Smooth muscle cell of the brain vasculature (primary cell): ENCODE measurements at regions not wholly inside any gene's neighbourhood (a gene's known extent, or its start where the extent isn't known, plus 50 kb on each side); places are given as distances from the start of the nearest gene placed in this dataset.
A peak's percentile ranks its signal among the peaks of the same experiment; 100 is the strongest.

Source experiments
- DNase-seq: peaks from one replicate; pipeline ENCODE4 v3.0.0-alpha.2; 2012; ENCODE audit warnings: low read depth, low spot score

DNA sequence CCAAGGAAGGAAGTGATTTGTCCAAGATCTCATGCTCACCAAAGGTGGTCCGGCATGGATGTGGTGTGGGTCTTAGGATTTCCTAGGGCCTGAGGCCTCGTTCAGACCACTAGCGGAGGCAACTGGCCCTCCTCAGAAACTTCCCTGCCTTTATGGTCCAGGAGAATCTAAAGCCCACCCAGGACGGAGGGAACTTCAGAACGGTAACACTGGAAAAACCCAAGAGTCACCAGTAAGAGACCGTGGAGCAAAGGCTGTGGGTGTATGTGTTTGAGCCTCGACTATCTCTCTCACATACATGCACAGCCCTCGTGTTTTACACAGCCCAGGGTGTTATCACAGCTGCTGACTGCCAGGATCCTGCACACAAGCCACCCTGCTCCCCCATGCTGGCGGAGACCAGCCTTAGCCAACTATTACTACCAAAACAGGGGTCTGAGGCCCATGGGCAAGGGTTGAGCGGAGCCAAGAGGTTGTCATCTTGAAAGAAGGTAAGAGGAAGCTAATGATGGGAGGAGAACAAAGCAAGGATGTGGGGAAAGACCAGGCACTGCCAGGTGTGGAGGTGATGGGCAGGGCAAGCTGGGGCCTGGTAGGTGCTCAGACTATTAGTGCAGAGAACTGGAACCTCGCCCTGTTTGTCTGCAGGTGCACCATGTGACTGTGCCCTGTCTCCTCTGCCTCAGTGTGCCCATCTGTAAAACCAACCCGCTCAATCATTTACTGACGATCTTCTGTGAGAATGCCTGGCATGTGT, 170.2 kb upstream of the ZMIZ1 start:
- no peak for DNase-seq

GRCh38 chr10:78899098-78899754, 169.5 kb upstream of the ZMIZ1 start:
- DNase-seq: no peak

- DNase-seq: peak; percentile 7
Measured at GRCh38 chr10:78899996-78900714, 168.6 kb upstream of the ZMIZ1 start.

GRCh38 chr10:78900715-78901430, 167.9 kb upstream of the ZMIZ1 start:
- DNase-seq: no peak

DNA sequence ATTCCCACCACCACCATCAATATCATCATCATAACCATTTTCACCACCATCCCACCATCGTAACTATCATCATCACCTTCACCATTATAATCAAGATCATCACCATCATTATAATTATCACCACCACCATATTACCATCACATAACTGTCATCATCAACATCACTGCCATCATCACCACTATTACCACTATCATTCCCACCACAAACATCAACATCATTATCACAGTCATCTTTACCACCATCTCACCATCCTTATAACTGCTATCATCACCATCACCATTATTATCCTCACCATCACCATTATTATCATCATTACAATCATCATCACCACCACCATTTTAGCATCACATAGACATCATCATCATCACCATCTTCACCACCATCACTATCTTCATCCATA, 167.1 kb upstream of the ZMIZ1 start:
- no peak for DNase-seq

DNA sequence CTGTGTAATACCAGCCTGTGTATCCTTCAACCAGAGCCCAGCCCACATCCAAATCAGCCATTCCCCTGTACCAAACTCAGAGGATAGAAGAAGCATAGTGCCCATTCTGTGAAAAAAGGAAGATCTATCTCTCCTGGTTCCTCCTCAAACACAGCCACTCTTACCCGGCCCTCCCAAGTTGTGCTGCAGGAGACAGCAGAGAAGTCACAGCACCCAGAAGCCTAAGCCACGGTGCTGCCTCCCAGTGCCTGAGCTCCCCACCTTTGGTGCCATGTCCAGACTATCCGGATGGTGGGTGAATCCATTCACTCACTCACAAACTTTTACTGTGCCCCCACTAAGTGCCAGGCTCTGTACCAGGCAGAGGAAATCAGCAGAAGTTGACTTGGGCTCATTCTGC, 166.0 kb upstream of the ZMIZ1 start:
- DNase-seq: no peak

- no peak for DNase-seq
Measured at GRCh38 chr10:78903341-78903940, 165.3 kb upstream of the ZMIZ1 start.

DNA sequence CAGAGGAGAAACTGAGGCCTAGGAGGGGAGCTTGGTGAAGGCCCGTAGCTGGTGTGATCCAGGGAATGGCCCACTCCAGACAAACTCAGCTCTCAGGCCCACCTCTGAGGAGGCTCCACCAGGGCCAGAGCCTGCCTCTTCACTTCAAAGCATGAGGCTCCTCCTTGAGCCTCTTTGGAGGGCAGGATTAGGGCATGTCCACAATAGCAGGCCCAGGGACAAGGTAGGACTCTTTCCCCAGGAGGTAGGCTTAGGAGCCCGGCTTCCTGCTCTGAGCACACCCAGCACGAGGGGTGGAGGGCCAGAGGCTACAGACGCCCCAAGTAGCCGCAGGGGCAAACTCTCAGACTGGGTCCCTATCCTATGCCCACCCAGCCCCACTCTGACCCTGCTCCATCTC, 164.6 kb upstream of the ZMIZ1 start:
- DNase-seq: no peak

DNA sequence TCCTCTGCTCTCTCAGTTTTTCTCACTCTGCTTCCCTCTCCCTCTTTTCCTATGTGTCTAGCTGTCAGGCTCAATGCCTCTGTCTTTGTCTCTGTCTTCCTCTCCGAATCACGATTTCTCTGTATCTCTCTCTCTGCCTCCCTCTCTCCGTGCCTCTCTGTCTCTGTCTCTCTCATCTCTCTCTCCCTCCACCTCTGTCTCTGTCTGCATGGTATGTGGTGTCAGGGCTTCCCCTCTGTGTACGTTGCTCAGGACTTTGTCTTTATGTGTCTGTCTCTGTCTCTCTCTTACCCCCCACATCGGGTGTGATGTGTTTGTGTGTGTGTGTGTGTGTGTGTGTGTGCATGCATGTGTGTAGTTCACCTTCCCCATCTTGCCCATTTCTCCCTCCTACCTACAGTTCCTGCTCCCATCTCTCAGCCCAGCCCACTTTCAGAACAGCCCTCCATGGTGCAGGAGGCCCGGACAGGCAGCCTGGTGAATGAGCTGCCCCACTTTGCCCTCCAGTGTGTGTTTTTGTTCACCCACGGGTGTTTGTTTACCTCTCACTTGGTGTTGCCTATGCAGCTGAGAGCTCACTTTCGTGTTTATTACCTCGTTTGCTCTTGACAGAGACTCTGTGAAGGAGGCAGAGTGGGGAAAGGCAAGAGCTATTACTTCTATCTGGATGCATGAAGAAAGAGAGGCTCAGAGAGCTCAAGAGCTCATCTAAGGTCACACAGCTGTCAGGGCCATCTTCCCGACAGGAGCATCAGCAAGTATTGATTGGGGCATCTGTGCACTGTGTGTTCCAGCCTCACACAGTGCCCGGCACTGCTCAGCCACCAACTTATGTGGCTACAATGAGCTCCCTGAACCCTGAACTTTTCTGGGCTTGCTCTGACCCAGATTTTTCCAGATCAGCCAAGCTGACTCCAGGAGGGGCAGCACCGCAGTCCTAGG, 163.5 kb upstream of the ZMIZ1 start:
- no peak for DNase-seq

GRCh38 chr10:78905957-78906308, 162.8 kb upstream of the ZMIZ1 start:
- DNase-seq: no peak

GRCh38 chr10:78906734-78907390, 161.9 kb upstream of the ZMIZ1 start:
- DNase-seq: no peak

DNA sequence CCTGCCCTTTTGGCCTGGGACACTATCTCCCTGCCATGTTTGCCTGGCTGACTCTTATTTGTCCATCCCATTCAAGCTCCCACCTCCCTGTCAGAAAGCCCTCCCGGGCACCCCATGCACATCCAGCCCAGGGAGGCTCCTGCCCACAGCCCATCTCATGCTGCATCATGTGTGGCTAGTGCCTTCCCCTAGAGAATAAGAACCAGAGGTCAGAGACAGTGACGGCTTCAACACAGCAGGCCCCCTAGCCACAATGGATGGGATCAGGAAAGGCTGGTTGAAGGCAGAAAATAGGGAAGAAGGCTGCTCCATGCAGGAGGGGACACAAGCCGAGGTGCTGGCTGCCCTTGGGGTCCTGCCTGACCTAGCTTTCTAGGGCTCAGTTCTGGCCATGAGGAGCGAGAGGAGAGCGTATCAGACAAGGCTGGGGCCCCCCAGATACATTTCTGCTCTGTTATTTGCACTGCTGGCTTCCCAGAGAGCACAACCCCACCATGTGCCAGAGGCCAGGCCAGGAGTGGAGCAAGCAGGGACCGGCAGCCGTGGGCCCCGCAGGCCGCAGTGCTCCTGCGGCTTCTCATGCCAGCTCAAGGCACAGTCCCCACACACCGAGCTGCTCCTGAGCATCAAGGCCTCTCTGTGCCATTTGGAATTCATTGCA, 161.1 kb upstream of the ZMIZ1 start:
- DNase-seq: no peak

- DNase-seq: no peak
Measured at GRCh38 chr10:78909221-78909620, 159.5 kb upstream of the ZMIZ1 start.

DNA sequence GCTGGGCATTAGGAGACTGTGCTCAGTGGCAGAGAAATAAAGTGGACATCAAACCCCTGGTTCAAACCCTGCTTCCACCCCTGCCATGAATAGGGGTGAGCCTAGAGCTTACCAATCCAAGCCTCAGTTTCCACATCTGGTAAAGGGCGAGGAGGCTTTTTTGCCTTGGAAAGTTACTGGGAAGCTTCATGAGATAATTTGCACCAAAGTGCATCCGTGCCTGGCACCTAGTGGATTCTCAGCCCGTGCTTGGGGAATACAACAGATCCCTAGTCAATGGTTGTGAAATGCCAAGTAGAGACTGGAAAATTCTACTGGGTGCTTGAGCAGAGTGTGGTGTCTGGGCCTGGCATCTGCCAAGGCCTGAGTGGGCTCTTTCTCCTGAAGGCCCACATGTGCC, 158.7 kb upstream of the ZMIZ1 start:
- no peak for DNase-seq

- no peak for DNase-seq
Measured at GRCh38 chr10:78910476-78910875, 158.3 kb upstream of the ZMIZ1 start.

GRCh38 chr10:78910886-78911285, 157.9 kb upstream of the ZMIZ1 start:
- DNase-seq: no peak

- DNase-seq: no peak
Measured at GRCh38 chr10:78911533-78912340, 157.0 kb upstream of the ZMIZ1 start.

- no peak for DNase-seq
Measured at GRCh38 chr10:78912361-78913218, 156.2 kb upstream of the ZMIZ1 start.
